Renal pelvis (tissue), 1 donor: ENCODE measurements at regions not wholly inside any gene's neighbourhood (a gene's known extent, or its start where the extent isn't known, plus 50 kb on each side); places are given as distances from the start of the nearest gene placed in this dataset.

Experiments
- DNase-seq: peaks from one replicate; pipeline ENCODE4 v3.0.0-alpha.2; 2013

DNA sequence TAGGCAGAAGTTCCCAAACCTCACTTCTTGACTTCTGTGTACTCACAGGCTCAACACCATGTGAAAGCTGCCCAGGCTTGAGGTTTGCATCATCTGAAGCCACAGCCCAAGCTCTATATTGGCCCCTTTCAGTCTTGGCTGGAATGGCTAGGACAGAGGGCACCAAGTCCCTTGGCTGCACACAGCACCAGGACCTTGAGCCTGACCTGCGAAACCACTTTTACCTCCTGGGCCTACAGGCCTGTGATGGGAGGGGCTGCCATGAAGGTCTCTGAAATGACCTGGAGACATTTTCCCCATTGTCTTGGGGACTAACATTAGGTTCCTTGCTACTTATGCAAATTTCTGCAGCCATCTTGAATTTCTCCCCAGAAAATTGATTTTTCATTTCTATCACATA, 288.3 kb upstream of the ZC3H12C start:
- no peak for DNase-seq

DNA sequence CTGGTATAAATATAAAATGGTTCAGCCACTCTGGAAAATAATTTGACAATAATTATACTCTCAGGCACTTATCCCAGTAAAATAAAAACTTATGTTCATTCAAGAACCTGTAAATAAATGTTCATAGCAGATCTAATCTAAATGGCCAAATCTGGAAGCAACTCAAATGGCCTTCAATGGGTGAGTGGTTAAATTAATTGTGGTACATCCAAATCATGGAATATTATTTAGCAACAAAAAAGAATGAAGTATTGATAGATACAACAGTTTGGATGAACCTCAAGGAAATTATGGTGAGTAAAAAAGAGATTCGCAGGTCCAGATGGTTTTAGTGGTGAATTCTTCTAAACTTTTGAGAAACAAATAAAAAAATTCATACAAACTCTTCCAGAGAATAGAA, 287.0 kb upstream of the ZC3H12C start:
- no peak for DNase-seq

- no peak for DNase-seq
Observed at GRCh38 chr11:109808569-109808968, 284.6 kb upstream of the ZC3H12C start.

DNA sequence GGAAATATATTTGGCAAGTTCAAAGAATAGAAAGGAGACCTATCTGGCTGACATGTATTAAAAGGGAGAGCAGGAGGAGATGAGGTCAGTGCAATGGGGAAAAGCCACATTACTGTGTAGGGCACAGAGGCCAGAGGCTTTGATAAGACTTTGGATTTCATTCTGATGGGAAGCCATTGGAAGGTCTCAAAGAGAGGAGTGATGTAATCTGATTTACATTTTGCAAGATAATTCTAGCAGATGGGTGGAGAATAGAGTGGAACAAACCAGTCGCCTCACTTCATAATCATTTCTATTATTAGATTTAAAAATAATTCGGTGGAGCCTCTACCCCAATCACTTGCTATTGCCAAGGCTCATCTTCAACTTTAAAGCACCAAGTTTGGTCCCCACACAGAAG, 278.4 kb upstream of the ZC3H12C start:
- no peak for DNase-seq

GRCh38 chr11:109815500-109816150, 277.6 kb upstream of the ZC3H12C start:
- no peak for DNase-seq

- DNase-seq = no peak
Observed at GRCh38 chr11:109818290-109818689, 274.9 kb upstream of the ZC3H12C start.

DNA sequence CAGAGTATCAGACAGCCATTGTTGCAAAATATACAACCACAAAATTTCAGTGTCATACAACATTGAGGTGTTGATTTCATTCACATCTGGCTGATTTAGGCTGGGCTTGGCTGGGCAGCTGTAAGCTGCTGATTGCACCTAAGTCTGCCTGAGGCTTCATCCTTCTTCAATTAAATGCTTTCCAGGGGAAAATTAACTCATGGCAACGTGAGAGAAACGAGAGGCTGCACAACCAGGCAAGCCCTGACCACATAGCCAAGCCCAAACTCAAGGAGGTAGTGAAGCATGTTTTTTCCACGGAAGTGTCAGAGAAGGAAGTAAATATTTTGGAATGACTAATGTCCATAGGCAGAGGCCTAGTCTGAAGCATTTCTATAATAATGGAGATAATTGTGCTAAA, 273.8 kb upstream of the ZC3H12C start:
- no peak for DNase-seq

- no peak for DNase-seq
Observed at GRCh38 chr11:109821511-109821910, 271.7 kb upstream of the ZC3H12C start.

GRCh38 chr11:109822436-109823102, 270.6 kb upstream of the ZC3H12C start:
- DNase-seq = no peak

GRCh38 chr11:109828387-109828786, 264.8 kb upstream of the ZC3H12C start:
- DNase-seq = no peak

DNA sequence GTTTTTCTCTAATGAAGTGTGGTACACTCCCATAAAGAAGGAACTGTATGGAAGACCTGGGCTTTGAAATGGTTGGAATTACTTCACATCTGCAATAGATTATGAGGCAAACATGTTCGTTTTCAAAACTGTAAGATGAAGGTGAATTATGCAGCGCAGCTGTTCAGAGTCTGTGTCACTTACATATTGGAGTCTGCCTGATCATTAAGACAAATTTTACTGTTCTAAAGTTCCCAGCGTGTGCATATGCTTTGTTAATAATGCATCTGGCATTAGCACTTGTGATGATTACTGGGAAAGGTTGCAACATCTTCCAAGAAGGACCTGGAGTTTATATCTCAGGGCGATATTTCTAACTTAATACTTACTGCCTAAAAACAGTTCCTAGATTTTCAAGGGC, 255.2 kb upstream of the ZC3H12C start:
- DNase-seq = no peak

- no peak for DNase-seq
Observed at GRCh38 chr11:109845437-109845836, 247.8 kb upstream of the ZC3H12C start.

DNA sequence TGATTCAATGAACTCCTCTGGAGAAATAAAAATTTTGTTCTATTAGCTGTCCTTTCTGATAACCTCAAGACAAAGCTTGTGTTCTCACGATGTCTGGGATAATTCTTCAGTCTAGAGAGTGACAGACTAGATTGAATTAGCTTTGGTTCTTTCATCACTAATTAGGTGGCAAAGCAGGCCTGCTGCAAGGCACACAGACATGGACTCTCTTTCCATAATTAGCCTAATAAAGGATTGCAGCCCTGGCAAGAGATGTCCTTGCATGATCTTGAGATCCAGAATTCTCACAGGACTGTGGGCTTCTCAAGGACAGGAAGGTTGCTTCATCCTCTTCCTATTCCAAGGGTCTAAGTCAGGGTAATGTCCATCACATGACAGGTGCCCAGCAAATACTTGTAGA, 245.6 kb upstream of the ZC3H12C start:
- DNase-seq = no peak

DNA sequence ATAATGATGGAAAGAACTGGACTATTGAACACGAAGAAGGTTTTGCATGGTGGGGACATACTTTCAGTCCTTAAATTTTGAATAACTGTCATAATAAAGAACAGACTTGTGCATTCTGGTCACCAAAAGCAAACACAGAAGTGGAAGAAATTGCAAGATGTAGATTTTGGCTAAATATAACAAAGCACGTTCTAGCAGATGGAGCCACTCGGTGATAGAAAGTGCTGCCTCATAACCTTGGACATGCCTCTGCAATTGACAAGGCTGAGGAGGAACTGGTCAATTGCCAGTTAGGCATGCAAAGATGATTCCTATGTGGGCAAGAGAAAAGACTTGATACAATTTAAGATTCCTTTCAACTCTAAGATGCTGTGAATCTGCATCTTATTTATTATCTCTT, 244.1 kb upstream of the ZC3H12C start:
- DNase-seq = no peak

GRCh38 chr11:109849946-109850345, 243.2 kb upstream of the ZC3H12C start:
- no peak for DNase-seq

DNA sequence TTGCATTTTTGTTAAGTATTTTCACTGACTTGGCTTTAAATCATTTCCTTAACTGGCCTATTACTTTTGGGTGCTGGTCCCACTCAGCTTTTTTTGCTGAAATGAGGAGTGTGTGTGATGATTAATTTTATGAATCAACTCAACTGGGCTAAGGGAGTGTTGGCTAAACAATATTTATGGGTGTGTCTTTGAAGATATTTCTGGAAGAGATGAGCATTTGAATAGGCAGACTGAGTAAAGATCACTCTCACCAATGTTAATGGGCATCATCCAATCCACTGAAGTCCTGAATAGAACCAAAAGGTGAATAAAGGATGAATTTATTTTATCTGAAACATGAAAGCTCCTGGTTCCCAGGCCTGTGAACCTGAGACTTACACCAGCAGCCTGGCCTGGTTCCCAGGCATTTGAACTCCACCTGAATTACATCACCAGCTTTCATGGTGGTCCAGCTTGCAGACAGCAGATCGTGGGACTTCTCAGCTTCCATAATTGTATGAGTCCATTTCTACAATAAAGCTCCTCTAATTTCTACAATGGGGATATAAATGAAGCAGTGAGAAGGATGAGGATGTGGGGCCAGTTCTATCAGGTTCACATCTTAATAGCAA, 241.3 kb upstream of the ZC3H12C start:
- DNase-seq = no peak

DNA sequence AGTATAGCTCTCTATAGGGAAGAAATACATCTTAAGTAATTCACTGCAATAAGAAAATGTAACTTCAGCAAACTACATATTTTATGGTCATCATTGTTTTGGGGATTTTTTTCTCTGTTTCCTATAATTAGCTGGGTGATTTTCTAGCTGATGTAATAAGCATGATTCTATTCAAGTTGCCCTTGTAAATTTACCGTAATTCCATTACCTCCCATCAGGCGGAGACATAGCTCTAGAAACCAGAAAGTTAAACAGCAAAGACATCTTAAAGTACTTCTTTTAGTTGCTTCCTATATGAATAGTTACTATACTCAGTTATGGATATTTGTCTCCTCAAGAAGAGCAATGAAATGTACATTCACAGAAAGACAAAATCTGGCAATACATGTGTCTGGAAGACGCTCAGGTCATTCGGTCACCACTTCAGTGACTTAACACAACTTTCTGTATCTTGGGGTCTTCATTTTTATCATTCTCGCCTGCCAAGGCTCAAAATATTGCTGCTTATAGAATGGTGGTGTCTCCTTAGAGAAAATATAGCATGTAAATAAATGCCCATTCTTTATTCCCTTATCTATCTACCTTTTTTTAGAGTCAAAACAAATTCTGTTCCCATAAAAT, 239.9 kb upstream of the ZC3H12C start:
- peak; percentile 34 for DNase-seq

- DNase-seq = no peak
Observed at GRCh38 chr11:109854731-109855130, 238.5 kb upstream of the ZC3H12C start.

GRCh38 chr11:109856928-109857327, 236.3 kb upstream of the ZC3H12C start:
- DNase-seq = no peak

- no peak for DNase-seq
Observed at GRCh38 chr11:109857637-109858036, 235.6 kb upstream of the ZC3H12C start.

DNA sequence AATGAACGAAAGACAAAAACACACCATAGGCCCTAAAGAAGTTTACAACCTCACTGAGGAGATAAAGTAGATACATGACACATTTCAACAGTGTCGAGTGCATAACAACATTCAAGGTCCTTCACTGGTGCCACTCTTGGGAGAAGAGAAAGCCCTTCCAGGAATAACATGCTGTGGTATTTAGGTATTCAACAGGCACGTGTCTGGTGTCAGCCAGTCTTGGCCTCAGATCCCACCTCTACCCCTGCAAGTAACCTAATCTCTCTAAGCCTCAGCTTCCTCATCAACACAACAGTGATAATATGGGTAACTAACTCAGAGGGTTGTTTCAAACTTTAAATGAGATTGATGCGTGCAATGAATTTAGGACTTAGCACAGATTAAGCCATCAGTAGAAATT, 235.0 kb upstream of the ZC3H12C start:
- no peak for DNase-seq

GRCh38 chr11:109859045-109859724, 234.0 kb upstream of the ZC3H12C start:
- no peak for DNase-seq

- no peak for DNase-seq
Observed at GRCh38 chr11:109862835-109863234, 230.4 kb upstream of the ZC3H12C start.
